Suppressor macrophage treated with lipopolysaccharide for 4 hours (primary cell): ENCODE measurements at regions not wholly inside any gene's neighbourhood (a gene's known extent, or its start where the extent isn't known, plus 50 kb on each side); places are given as distances from the start of the nearest gene placed in this dataset.
"Not testable (repeated sequence)": the region's sequence is repeated elsewhere in the genome, so short reads cannot be mapped to it uniquely, and the experiment has no call there.

ENCODE experiments used
- DNase-seq: peaks from one replicate; pipeline ENCODE4 v3.0.0-alpha.2; 2020

GRCh38 chr5:17831279-17831678 is 197.0 kb downstream of the TAF11L14 start:
- DNase-seq, result no peak

- no peak for DNase-seq
Measured at GRCh38 chr5:17832949-17833745, 198.9 kb downstream of the TAF11L14 start.

- no peak for DNase-seq
Measured at GRCh38 chr5:17837757-17838156, 203.5 kb downstream of the TAF11L14 start.

GRCh38 chr5:17838469-17838868 is 204.2 kb downstream of the TAF11L14 start:
- DNase-seq, result no peak

GRCh38 chr5:17839848-17840247 is 205.6 kb downstream of the TAF11L14 start:
- DNase-seq, result no peak

GRCh38 chr5:17846496-17846895 is 212.2 kb downstream of the TAF11L14 start:
- no peak for DNase-seq

- no peak for DNase-seq
Measured at GRCh38 chr5:17847286-17847685, 213.0 kb downstream of the TAF11L14 start.

GRCh38 chr5:17852111-17852510 is 217.9 kb downstream of the TAF11L14 start:
- no peak for DNase-seq

- no peak for DNase-seq
Measured at GRCh38 chr5:17852740-17853139, 218.5 kb downstream of the TAF11L14 start.

GRCh38 chr5:17854901-17855300 is 220.6 kb downstream of the TAF11L14 start:
- DNase-seq, result no peak

GRCh38 chr5:17860660-17861315 is 226.5 kb downstream of the TAF11L14 start:
- DNase-seq, result peak; percentile 9

- DNase-seq, result not testable (repeated sequence)
Measured at GRCh38 chr5:17864903-17865302, 230.6 kb downstream of the TAF11L14 start.

GRCh38 chr5:17865966-17866365 is 231.7 kb downstream of the TAF11L14 start:
- peak; percentile 15 for DNase-seq

- no peak for DNase-seq
Measured at GRCh38 chr5:17872204-17872603, 237.9 kb downstream of the TAF11L14 start.

GRCh38 chr5:17878541-17878940 is 244.3 kb downstream of the TAF11L14 start:
- no peak for DNase-seq

GRCh38 chr5:17879276-17879675 is 245.0 kb downstream of the TAF11L14 start:
- DNase-seq, result no peak

GRCh38 chr5:17880869-17881268 is 246.6 kb downstream of the TAF11L14 start:
- no peak for DNase-seq

GRCh38 chr5:17882760-17883488 is 248.7 kb downstream of the TAF11L14 start:
- DNase-seq, result no peak

GRCh38 chr5:17888155-17888554 is 253.9 kb downstream of the TAF11L14 start:
- no peak for DNase-seq

- no peak for DNase-seq
Measured at GRCh38 chr5:17890501-17890900, 256.2 kb downstream of the TAF11L14 start.

GRCh38 chr5:17891881-17892280 is 257.6 kb downstream of the TAF11L14 start:
- DNase-seq, result no peak

- no peak for DNase-seq
Measured at GRCh38 chr5:17893026-17893635, 258.9 kb downstream of the TAF11L14 start.
